T-helper 1 cell treated with Interleukin-12 subunit alpha and Interleukin-12 subunit beta and Interleukin-4 antibody, amounts not matched to agents 30 ng/mL and 1 ng/mL, for 36 hours (primary cell): ENCODE measurements at regions not wholly inside any gene's neighbourhood (a gene's known extent, or its start where the extent isn't known, plus 50 kb on each side); places are given as distances from the start of the nearest gene placed in this dataset.

ENCODE experiments used
- intact Hi-C: fragments of 100-400 bp; cut with micrococcal nuclease; formaldehyde crosslinking; loops from one replicate; pipeline ENCODE4 v1.15.1; 2024

GRCh38 chr12:125651625-125652024 lies 586.4 kb downstream of the AACS start:
- intact Hi-C loops = no loop called here

- intact Hi-C loops = no loop called here
These were observed 587.4 kb downstream of the AACS start for GRCh38 chr12:125652681-125653080.

- intact Hi-C loops = no loop called here
These were observed 592.4 kb downstream of the AACS start for GRCh38 chr12:125657681-125658080.

- intact Hi-C loops = no loop called here
These were observed 609.5 kb downstream of the AACS start for GRCh38 chr12:125674554-125675338.

GRCh38 chr12:125676366-125676765 lies 611.1 kb downstream of the AACS start:
- intact Hi-C loops = no loop called here

GRCh38 chr12:125677829-125678228 lies 612.6 kb downstream of the AACS start:
- intact Hi-C loops = no loop called here

- intact Hi-C loops = no loop called here
These were observed 613.4 kb downstream of the AACS start for GRCh38 chr12:125678589-125678993.

- intact Hi-C loops = loop anchor here (5.0 kb wide), 1 partner anchor 502 kb away; no protein-coding TSS in a partner anchor
These were observed 618.6 kb downstream of the AACS start for GRCh38 chr12:125683748-125684381.

GRCh38 chr12:125684968-125685790 lies 619.9 kb downstream of the AACS start:
- intact Hi-C loops = loop anchor here (5.0 kb wide), 1 partner anchor 503 kb away; no protein-coding TSS in a partner anchor

GRCh38 chr12:125685915-125686314 lies 620.7 kb downstream of the AACS start:
- intact Hi-C loops = no loop called here

GRCh38 chr12:125687403-125687802 lies 622.2 kb downstream of the AACS start:
- intact Hi-C loops = no loop called here

GRCh38 chr12:125687820-125688219 lies 622.6 kb downstream of the AACS start:
- intact Hi-C loops = no loop called here

GRCh38 chr12:125688223-125688622 lies 623.0 kb downstream of the AACS start:
- intact Hi-C loops = no loop called here

GRCh38 chr12:125688881-125689280 lies 623.6 kb downstream of the AACS start:
- intact Hi-C loops = no loop called here

- intact Hi-C loops = no loop called here
These were observed 624.6 kb downstream of the AACS start for GRCh38 chr12:125689576-125690410.

- intact Hi-C loops = no loop called here
These were observed 625.6 kb downstream of the AACS start for GRCh38 chr12:125690841-125691240.

- intact Hi-C loops = no loop called here
These were observed 630.8 kb downstream of the AACS start for GRCh38 chr12:125696054-125696453.

- intact Hi-C loops = no loop called here
These were observed 639.6 kb downstream of the AACS start for GRCh38 chr12:125704803-125705202.

- intact Hi-C loops = no loop called here
These were observed 655.7 kb downstream of the AACS start for GRCh38 chr12:125720961-125721360.

- intact Hi-C loops = no loop called here
These were observed 668.9 kb downstream of the AACS start for GRCh38 chr12:125734137-125734536.

- intact Hi-C loops = no loop called here
These were observed 673.0 kb downstream of the AACS start for GRCh38 chr12:125738211-125738610.
